GM12878 (cell line): ENCODE measurements at regions not wholly inside any gene's neighbourhood (a gene's known extent, or its start where the extent isn't known, plus 50 kb on each side); places are given as distances from the start of the nearest gene placed in this dataset.

Experiments
- ATAC-seq: fragments of 200-7000 bp; cut with Tn5 transposase; 3 replicates; pipeline ENCODE4 v1.9.1; 2020; ENCODE audit warnings: mild to moderate bottlenecking, moderate library complexity
- BruUV-seq: library from RNA; stranded (reverse); fragments of 400-500 nt; replicated peaks from 2 replicates; lab custom pipeline; 2021; lab: Mats Ljungman, UMichigan
- CTCF ChIA-PET: fragments of 300-600 bp; sonication (Branson Sonifier 250); formaldehyde crosslinking; extraction: SDS; loops from one replicate; lab custom pipeline; 2021; ENCODE audit warnings: inconsistent platforms; lab: Yijun Ruan, JAX
- POLR2A ChIA-PET: fragments of 350-600 bp; formaldehyde crosslinking; extraction: SDS; loops from one replicate; lab custom pipeline; 2021; ENCODE audit warnings: inconsistent platforms; lab: Charles Lee
- RAD21 ChIA-PET: fragments of 300-600 bp; sonication (Branson Sonifier 250); formaldehyde crosslinking; loops from one replicate; lab custom pipeline; 2023; ENCODE audit warnings: antibody characterized with exemption; ENCODE audit not compliant: unreplicated experiment; lab: Charles Lee
- SMC1A ChIA-PET: fragments of 300-600 bp; sonication (Branson Sonifier 250); formaldehyde crosslinking; loops from one replicate; lab custom pipeline; 2023; ENCODE audit not compliant: unreplicated experiment, uncharacterized antibody; lab: Charles Lee
- DNase-seq: peaks from one replicate; pipeline ENCODE4 v3.0.0-alpha.2; 2011; ENCODE audit warnings: low read depth, low spot score
- FAIRE-seq: peaks from 3 replicates; lab custom pipeline; 2011; peaks lifted over from hg19 to GRCh38; lab: Jason Lieb, UNC
- H2AFZ ChIP-seq: 2 replicates; pipeline ENCODE4 v1.6.0; 2011; ENCODE audit warnings: low read depth, low read length, control low read depth; ENCODE audit not compliant: control insufficient read depth
- H3K27ac ChIP-seq: 2 replicates; pipeline ENCODE4 v1.5.1; 2011; ENCODE audit warnings: control low read depth; ENCODE audit not compliant: control insufficient read depth, insufficient read depth
- H3K27me3 ChIP-seq, 2 experiments: replicated peaks in 1 of 2; 2 replicates each; pipeline versions ENCODE4 v1.6.0 to v1.6.1; 2011; ENCODE audit warnings: low read length in 1 of 2; ENCODE audit not compliant: control insufficient read depth in 2 of 2, insufficient read depth in 2 of 2
- H3K36me3 ChIP-seq, 2 experiments: 2 replicates each; pipeline ENCODE4 v1.5.1; 2011; ENCODE audit warnings: low read length in 1 of 2; ENCODE audit not compliant: control insufficient read depth in 2 of 2, insufficient read depth in 2 of 2
- H3K4me1 ChIP-seq: 2 replicates; pipeline ENCODE4 v1.6.1; 2011; ENCODE audit warnings: mild to moderate bottlenecking, low read length, moderate library complexity, mixed read lengths; ENCODE audit not compliant: control insufficient read depth, insufficient read depth
- H3K4me2 ChIP-seq: 2 replicates; pipeline ENCODE4 v1.6.0; 2011; ENCODE audit warnings: control low read depth; ENCODE audit not compliant: control insufficient read depth, insufficient read depth
- H3K4me3 ChIP-seq: fragments of 200-600 bp; sonication (generic); 2 replicates; pipeline ENCODE4 v1.5.1; 2016
- H3K79me2 ChIP-seq: 2 replicates; pipeline ENCODE4 v1.6.0; 2011; ENCODE audit warnings: low read length; ENCODE audit not compliant: control insufficient read depth, insufficient read depth
- H3K9ac ChIP-seq: 2 replicates; pipeline ENCODE4 v1.8.0; 2011; ENCODE audit warnings: low read length, control low read depth, mixed read lengths; ENCODE audit not compliant: control insufficient read depth, insufficient read depth
- H3K9me3 ChIP-seq: replicated peaks from 3 replicates; pipeline ENCODE4 v1.5.1; 2011; ENCODE audit warnings: mild to moderate bottlenecking, low read length; ENCODE audit not compliant: control insufficient read depth, insufficient read depth
- H4K20me1 ChIP-seq: 2 replicates; pipeline ENCODE4 v1.6.0; 2011; ENCODE audit not compliant: control insufficient read depth, insufficient read depth
- ATF3 ChIP-seq: IDR thresholded peaks from 2 replicates; pipeline ENCODE4 v1.6.1; 2011; ENCODE audit warnings: low read depth, mild to moderate bottlenecking, low read length, moderate library complexity, borderline replicate concordance; ENCODE audit errors: extremely low read depth
- CBX3 ChIP-seq: fragments of 200-600 bp; sonication (generic); IDR thresholded peaks from 2 replicates; pipeline ENCODE4 v1.6.1; 2016; ENCODE audit warnings: low read depth, borderline replicate concordance
- CREB1 ChIP-seq: IDR thresholded peaks from 2 replicates; pipeline ENCODE4 v1.6.1; 2012; ENCODE audit warnings: low read depth, mild to moderate bottlenecking, inconsistent platforms
- JUND ChIP-seq: IDR thresholded peaks from 2 replicates; pipeline ENCODE4 v1.6.1; 2012; ENCODE audit warnings: low read depth, mild to moderate bottlenecking, low read length, improper control_type of control experiment, moderate library complexity
- KAT2A ChIP-seq: conservative IDR thresholded peaks from 2 replicates; pipeline ENCODE4 v1.6.1; 2011; ENCODE audit warnings: low read depth, low read length; ENCODE audit not compliant: control insufficient read depth
- NR2C1 ChIP-seq: fragments of 450-650 bp; IDR thresholded peaks from 2 replicates; pipeline ENCODE4 v1.6.1; 2017; ENCODE audit warnings: antibody characterized with exemption, mild to moderate bottlenecking, moderate library complexity
- YY1 ChIP-seq: IDR thresholded peaks from 2 replicates; pipeline ENCODE4 v1.6.1; 2011; ENCODE audit warnings: low read depth, mild to moderate bottlenecking, low read length
- ZBTB33 ChIP-seq: fragments of 450-650 bp; IDR thresholded peaks from 2 replicates; pipeline ENCODE4 v1.6.1; 2017; ENCODE audit warnings: mild to moderate bottlenecking
- ZNF207 ChIP-seq: fragments of 450-650 bp; IDR thresholded peaks from 2 replicates; pipeline ENCODE4 v1.6.1; 2014; ENCODE audit warnings: antibody characterized with exemption, mild to moderate bottlenecking, borderline replicate concordance
- ZNF274 ChIP-seq: IDR thresholded peaks from one replicate; pipeline ENCODE4 v1.8.0; 2011; ENCODE audit not compliant: insufficient read length, insufficient read depth
- WGBS: methylation state at CpG from one replicate; pipeline ENCODE4 v1.1.6; 2016; ENCODE audit warnings: low lambda C conversion rate; ENCODE audit not compliant: insufficient replicate concordance, insufficient coverage; ENCODE audit errors: missing lambda C conversion rate; 5-methylcytosine and 5-hydroxymethylcytosine counted together
- in situ Hi-C: fragments of 300-500 bp; cut with MboI; formaldehyde crosslinking; loops from 9 replicates; pipeline ENCODE4 v1.14.3; 2018; ENCODE audit warnings: mixed read lengths
- intact Hi-C: fragments of 100-400 bp; cut with micrococcal nuclease; formaldehyde crosslinking; loops from one replicate; pipeline ENCODE4 v1.14.2; 2022; ENCODE audit not compliant: unreplicated experiment

GRCh38 chr2:16296331-16297250 lies 356.2 kb downstream of the MYCN start (continued):
- TF ChIP-seq CBX3 = no peak
- TF ChIP-seq KAT2A = no peak
- no peak for TF ChIP-seq ZNF274
- no peak for TF ChIP-seq CREB1

GRCh38 chr2:16296038-16296290 lies 355.6 kb downstream of the MYCN start:
- CTCF ChIA-PET = interaction anchor here (0.7 kb wide), 1 partner anchor 14 kb away, joined by 3 read pairs; no protein-coding TSS in a partner anchor
- no peak overlapping the region for H3K27ac ChIP-seq
- H3K4me1 ChIP-seq = no peaks in the 10 kb centered on the region
- no peak overlapping the region for H3K4me3 ChIP-seq
- TF ChIP-seq ZNF207 = no peak
- no peak for TF ChIP-seq NR2C1
- TF ChIP-seq ATF3 = no peak
- no peak for TF ChIP-seq JUND
- no peak for TF ChIP-seq ZBTB33
- TF ChIP-seq YY1 = no peak
- TF ChIP-seq, all 136 proteins: peak for 0
- no peak overlapping the region for H2AFZ ChIP-seq
- no peak for FAIRE-seq
- no TSS peak for BruUV-seq
- POLR2A ChIA-PET = no interaction called here
- in situ Hi-C loops (no loop called here), intact Hi-C loops (no loop called here)
- H3K27me3 ChIP-seq = no peaks in the 10 kb centered on the region
- H3K9ac ChIP-seq = no peak overlapping the region
- no peak for ATAC-seq
- H3K79me2 ChIP-seq = no peaks in the 10 kb centered on the region
- DNase-seq = no peak
- H3K36me3 ChIP-seq = no peaks in the 10 kb centered on the region
- 31% methylated on average over 6 of the region's 6 CpGs for WGBS
- H3K4me2 ChIP-seq = no peak overlapping the region
- no peaks in the 10 kb centered on the region for H4K20me1 ChIP-seq
- SMC1A ChIA-PET = no interaction called here
- no peaks in the 10 kb centered on the region for H3K9me3 ChIP-seq
- RAD21 ChIA-PET = no interaction called here
